WERI-Rb-1 (cell line): ENCODE measurements at regions not wholly inside any gene's neighbourhood (a gene's known extent, or its start where the extent isn't known, plus 50 kb on each side); places are given as distances from the start of the nearest gene placed in this dataset.

Experiments
- DNase-seq: peaks from one replicate; pipeline ENCODE4 v3.0.0-alpha.2; 2020
- H3K27ac ChIP-seq: fragments of 250-450 bp; sonication (Bioruptor Pico); 2 replicates; pipeline ENCODE4 v1.5.1; 2020; ENCODE audit warnings: mild to moderate bottlenecking, moderate library complexity
- H3K27me3 ChIP-seq: fragments of 250-450 bp; sonication (Bioruptor Pico); 2 replicates; pipeline ENCODE4 v1.5.1; 2021; ENCODE audit warnings: mild to moderate bottlenecking, low read depth, moderate library complexity; ENCODE audit not compliant: insufficient read depth, severe bottlenecking
- H3K36me3 ChIP-seq: fragments of 250-450 bp; sonication (Bioruptor Pico); 2 replicates; pipeline ENCODE4 v1.5.1; 2020; ENCODE audit warnings: mild to moderate bottlenecking, moderate library complexity
- H3K4me3 ChIP-seq: 2 replicates; pipeline ENCODE4 v1.5.1; 2011; ENCODE audit warnings: low read depth, mild to moderate bottlenecking, control low read depth, low read length
- H3K9me3 ChIP-seq: fragments of 250-450 bp; sonication (Bioruptor Pico); 2 replicates; pipeline ENCODE4 v1.5.1; 2021; ENCODE audit warnings: mild to moderate bottlenecking, moderate library complexity; ENCODE audit not compliant: severe bottlenecking
- TF ChIP-seq, protein P1 (sequence below): IDR thresholded peaks from 2 replicates; pipeline ENCODE4 v1.5.1; 2011; ENCODE audit warnings: low read depth, mild to moderate bottlenecking, control low read depth, inconsistent platforms, low read length

DNA sequence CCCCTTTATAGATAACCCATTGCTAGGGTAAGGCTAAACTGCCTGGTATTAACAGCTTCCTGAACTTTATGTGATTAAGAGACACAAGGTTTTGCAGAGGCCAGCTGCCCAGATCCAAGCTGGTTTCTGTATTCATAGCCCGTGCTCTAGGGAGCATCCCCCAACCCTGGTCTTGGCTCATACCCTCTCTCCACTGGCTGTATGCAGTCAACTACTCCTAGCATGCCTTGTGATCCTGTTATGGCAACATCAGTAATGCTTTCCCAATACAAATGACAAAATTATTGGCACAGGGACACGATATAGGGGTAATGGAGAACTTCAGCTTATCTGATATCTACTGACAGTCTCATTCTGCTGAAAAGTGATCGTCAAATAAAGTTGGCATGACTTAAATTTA, 202.8 kb upstream of the MKLN1 start:
- H3K9me3 ChIP-seq = no peaks in the 10 kb centered on the region
- TF ChIP-seq, protein P1, sequence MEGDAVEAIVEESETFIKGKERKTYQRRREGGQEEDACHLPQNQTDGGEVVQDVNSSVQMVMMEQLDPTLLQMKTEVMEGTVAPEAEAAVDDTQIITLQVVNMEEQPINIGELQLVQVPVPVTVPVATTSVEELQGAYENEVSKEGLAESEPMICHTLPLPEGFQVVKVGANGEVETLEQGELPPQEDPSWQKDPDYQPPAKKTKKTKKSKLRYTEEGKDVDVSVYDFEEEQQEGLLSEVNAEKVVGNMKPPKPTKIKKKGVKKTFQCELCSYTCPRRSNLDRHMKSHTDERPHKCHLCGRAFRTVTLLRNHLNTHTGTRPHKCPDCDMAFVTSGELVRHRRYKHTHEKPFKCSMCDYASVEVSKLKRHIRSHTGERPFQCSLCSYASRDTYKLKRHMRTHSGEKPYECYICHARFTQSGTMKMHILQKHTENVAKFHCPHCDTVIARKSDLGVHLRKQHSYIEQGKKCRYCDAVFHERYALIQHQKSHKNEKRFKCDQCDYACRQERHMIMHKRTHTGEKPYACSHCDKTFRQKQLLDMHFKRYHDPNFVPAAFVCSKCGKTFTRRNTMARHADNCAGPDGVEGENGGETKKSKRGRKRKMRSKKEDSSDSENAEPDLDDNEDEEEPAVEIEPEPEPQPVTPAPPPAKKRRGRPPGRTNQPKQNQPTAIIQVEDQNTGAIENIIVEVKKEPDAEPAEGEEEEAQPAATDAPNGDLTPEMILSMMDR = no peak
- no peak overlapping the region for H3K27ac ChIP-seq
- no peaks in the 10 kb centered on the region for H3K36me3 ChIP-seq
- H3K4me3 ChIP-seq = no peak overlapping the region
- no peak for DNase-seq
- no peaks in the 10 kb centered on the region for H3K27me3 ChIP-seq

DNA sequence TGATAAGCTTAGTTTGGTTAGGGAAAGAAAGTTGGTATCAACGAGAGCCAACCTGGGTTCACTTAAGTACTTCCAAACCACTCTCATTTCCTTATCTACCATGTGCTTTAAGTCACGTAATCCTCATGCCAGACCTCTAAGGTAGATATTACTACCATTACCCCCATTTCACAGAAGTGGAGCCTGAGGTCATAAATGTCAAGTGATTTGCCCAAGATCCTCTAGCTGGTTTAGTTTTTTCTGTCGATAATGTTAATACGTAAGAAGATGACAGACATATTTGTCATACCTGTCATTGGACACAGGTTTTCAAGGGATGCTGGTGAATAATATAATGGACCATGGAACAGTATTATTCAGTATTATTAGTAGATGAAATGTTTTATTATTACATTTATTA, 197.4 kb upstream of the MKLN1 start:
- Histone ChIP-seq H3K27me3 (no peaks in the 10 kb centered on the region), H3K27ac (no peak overlapping the region), H3K4me3 (no peak overlapping the region), H3K36me3 (no peaks in the 10 kb centered on the region), H3K9me3 (no peaks in the 10 kb centered on the region)
- DNase-seq = no peak
- TF ChIP-seq, protein P1 = no peak

DNA sequence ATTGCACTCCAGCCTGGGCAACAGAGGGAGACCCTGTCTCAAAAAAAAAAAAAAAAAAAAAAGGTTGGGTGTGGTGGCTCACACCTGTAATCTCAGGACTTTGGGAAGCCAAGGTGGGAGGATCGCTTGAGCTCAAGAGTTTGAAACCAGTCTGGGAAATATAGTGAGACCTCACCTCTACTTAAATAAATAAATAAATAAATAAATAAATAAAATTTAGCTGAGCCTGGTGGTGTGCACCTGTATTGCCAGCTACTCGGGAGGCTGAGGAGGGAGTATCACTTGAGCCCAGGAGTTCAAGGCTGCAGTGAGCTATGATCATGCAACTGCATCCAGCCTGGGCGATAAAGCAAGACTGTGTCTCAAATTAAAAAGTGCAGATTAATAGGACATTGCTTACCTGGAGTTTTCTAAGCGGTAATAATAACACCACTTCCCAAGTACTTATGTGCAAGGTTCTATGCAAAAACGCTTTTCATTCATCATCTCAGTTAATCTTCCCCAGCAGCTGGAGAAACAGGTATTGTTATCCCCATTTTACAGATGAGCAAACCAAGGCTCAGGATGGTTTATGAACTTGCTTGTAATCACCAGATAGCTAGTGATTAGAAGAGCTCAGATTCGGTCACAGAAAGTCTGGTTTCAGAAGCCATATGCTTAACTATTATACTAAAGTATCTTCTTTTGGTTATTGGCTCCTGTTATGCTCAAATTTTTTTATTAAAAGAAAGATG, 196.5 kb upstream of the MKLN1 start:
- Histone ChIP-seq H3K4me3 (no peak overlapping the region), H3K27me3 (no peaks in the 10 kb centered on the region), H3K27ac (no peak overlapping the region), H3K36me3 (no peaks in the 10 kb centered on the region), H3K9me3 (no peaks in the 10 kb centered on the region)
- DNase-seq = no peak
- TF ChIP-seq, protein P1 = no peak

DNA sequence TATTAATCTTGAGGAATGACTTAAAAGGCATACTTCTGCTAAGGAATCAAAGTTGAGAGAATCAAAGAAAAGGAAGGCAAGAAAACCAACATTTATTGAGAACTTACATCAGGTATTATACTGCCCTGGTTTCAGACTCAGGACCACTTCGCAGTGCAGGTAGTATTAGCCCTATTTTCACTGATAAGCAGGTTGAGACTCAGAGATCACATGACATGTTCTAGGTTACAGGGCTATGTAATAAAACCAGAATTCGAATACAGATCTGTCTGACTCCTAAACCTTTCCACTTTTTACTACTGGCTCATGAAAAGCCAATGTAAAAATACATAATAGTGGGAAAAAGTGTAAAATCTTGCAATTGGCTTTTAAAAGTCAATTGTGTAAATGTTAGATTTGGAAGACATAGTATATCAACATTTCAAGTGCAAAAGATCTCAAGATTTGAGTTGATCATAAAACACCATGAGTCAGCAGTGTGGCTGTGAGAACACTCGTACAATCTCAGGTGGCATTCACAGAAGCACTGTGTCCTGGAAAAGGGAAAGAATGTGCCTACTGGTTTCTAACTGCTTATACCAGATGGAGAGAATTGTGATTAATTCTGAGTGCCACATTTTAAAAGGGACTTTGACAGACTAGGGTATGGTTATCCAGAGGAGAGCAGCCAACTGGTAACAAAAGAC, 195.8 kb upstream of the MKLN1 start:
- no peaks in the 10 kb centered on the region for H3K9me3 ChIP-seq
- H3K36me3 ChIP-seq = no peaks in the 10 kb centered on the region
- TF ChIP-seq, protein P1 = no peak
- H3K27ac ChIP-seq = no peak overlapping the region
- no peaks in the 10 kb centered on the region for H3K27me3 ChIP-seq
- DNase-seq = no peak
- H3K4me3 ChIP-seq = no peak overlapping the region

DNA sequence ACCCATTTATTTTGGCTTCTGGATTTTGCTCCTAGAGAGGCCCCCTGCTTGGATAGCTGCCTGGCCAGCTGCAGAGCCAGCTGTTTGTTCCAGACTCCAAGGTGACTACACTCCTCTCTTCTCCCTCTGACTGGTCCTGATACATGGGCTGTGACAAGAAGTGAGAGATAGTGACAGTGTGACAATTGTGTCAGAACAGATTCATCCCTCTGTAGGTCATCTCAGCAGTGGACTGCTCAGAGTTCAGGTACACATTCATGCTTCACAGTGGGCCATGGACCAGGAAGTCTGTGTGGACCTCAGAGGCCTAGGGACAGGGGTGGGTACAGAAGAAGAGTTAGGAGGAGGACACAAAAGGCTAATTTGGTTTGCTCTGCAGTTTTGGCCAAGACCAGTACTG, 188.2 kb upstream of the MKLN1 start:
- no peak for DNase-seq
- Histone ChIP-seq H3K4me3 (no peak overlapping the region), H3K36me3 (no peaks in the 10 kb centered on the region), H3K9me3 (no peaks in the 10 kb centered on the region), H3K27me3 (no peaks in the 10 kb centered on the region), H3K27ac (no peak overlapping the region)
- TF ChIP-seq, protein P1 = no peak
